H9 (cell line): ENCODE measurements at regions not wholly inside any gene's neighbourhood (a gene's known extent, or its start where the extent isn't known, plus 50 kb on each side); places are given as distances from the start of the nearest gene placed in this dataset.

Experiments used
- DNase-seq: peaks from one replicate; pipeline ENCODE4 v3.0.0-alpha.2; 2017
- H2AFZ ChIP-seq: one replicate; pipeline ENCODE4 v1.6.1; 2013; ENCODE audit warnings: mild to moderate bottlenecking, low read length, control low read depth, moderate library complexity
- H2AK5ac ChIP-seq: 2 replicates; pipeline ENCODE4 v1.6.1; 2013; ENCODE audit warnings: low read length, control low read depth, mixed read lengths; ENCODE audit not compliant: insufficient read length
- H2BK120ac ChIP-seq: one replicate; pipeline ENCODE4 v1.6.1; 2013; ENCODE audit warnings: low read depth, mild to moderate bottlenecking, low read length, control low read depth, inconsistent platforms; ENCODE audit not compliant: poor library complexity, severe bottlenecking
- H2BK12ac ChIP-seq: 2 replicates; pipeline ENCODE4 v1.6.1; 2013; ENCODE audit warnings: low read length, control low read depth, mixed read lengths, low read depth; ENCODE audit not compliant: insufficient read length
- H2BK15ac ChIP-seq: 2 replicates; pipeline ENCODE4 v1.6.1; 2013; ENCODE audit warnings: low read depth, low read length, control low read depth
- H2BK20ac ChIP-seq: one replicate; pipeline ENCODE4 v1.6.1; 2013; ENCODE audit warnings: low read depth, mild to moderate bottlenecking, low read length, control low read depth, inconsistent platforms; ENCODE audit not compliant: poor library complexity, severe bottlenecking
- H2BK5ac ChIP-seq: 2 replicates; pipeline ENCODE4 v1.6.1; 2013; ENCODE audit warnings: low read length, control low read depth, mixed read lengths; ENCODE audit not compliant: insufficient read length
- H3K14ac ChIP-seq: 2 replicates; pipeline ENCODE4 v1.6.1; 2013; ENCODE audit warnings: low read length, control low read depth; ENCODE audit not compliant: insufficient read depth
- H3K18ac ChIP-seq: 2 replicates; pipeline ENCODE4 v1.6.1; 2013; ENCODE audit warnings: low read depth, mild to moderate bottlenecking, mixed read lengths, low read length, control low read depth; ENCODE audit not compliant: insufficient read length
- H3K23ac ChIP-seq: 2 replicates; pipeline ENCODE4 v1.6.1; 2013; ENCODE audit warnings: low read length, control low read depth, mixed read lengths, low read depth; ENCODE audit not compliant: insufficient read length
- H3K23me2 ChIP-seq: 2 replicates; pipeline ENCODE4 v1.6.1; 2013; ENCODE audit warnings: low read depth, mild to moderate bottlenecking, mixed read lengths, low read length, control low read depth; ENCODE audit not compliant: insufficient read length, poor library complexity, severe bottlenecking
- H3K27ac ChIP-seq: 2 replicates; pipeline ENCODE4 v1.5.1; 2013; ENCODE audit warnings: low read length, control low read depth, mixed read lengths, low read depth; ENCODE audit not compliant: insufficient read length
- H3K27me3 ChIP-seq: 2 replicates; pipeline ENCODE4 v1.6.1; 2013; ENCODE audit warnings: low read length, control low read depth, inconsistent platforms; ENCODE audit not compliant: insufficient read depth
- H3K4ac ChIP-seq: 2 replicates; pipeline ENCODE4 v1.6.1; 2013; ENCODE audit warnings: low read depth, mild to moderate bottlenecking, control low read depth, inconsistent platforms, low read length, moderate library complexity
- H3K4me1 ChIP-seq: 2 replicates; pipeline ENCODE4 v1.6.1; 2013; ENCODE audit warnings: low read length, control low read depth, inconsistent platforms; ENCODE audit not compliant: insufficient read depth
- H3K4me2 ChIP-seq: 2 replicates; pipeline ENCODE4 v1.6.1; 2013; ENCODE audit warnings: low read length, control low read depth, mixed read lengths; ENCODE audit not compliant: insufficient read length, insufficient read depth
- H3K56ac ChIP-seq: 2 replicates; pipeline ENCODE4 v1.6.1; 2013; ENCODE audit warnings: low read depth, mild to moderate bottlenecking, mixed read lengths, low read length, control low read depth; ENCODE audit not compliant: insufficient read length
- H3K79me1 ChIP-seq: 2 replicates; pipeline ENCODE4 v1.6.1; 2013; ENCODE audit warnings: low read depth, mild to moderate bottlenecking, moderate library complexity, low read length, control low read depth, inconsistent platforms; ENCODE audit not compliant: insufficient read depth, poor library complexity, severe bottlenecking
- H3K79me2 ChIP-seq: 2 replicates; pipeline ENCODE4 v1.6.1; 2013; ENCODE audit warnings: low read length, control low read depth, inconsistent platforms; ENCODE audit not compliant: insufficient read depth
- H3K9ac ChIP-seq: 2 replicates; pipeline ENCODE4 v1.6.1; 2013; ENCODE audit warnings: low read length, control low read depth, mixed read lengths; ENCODE audit not compliant: insufficient read length; ENCODE audit errors: extremely low read depth
- H3K9me3 ChIP-seq: one replicate; pipeline ENCODE4 v1.6.1; 2013; ENCODE audit warnings: low read depth, low read length, inconsistent platforms; ENCODE audit not compliant: control insufficient read depth
- H3T11ph ChIP-seq: one replicate; pipeline ENCODE4 v1.6.1; 2013; ENCODE audit warnings: mild to moderate bottlenecking, low read length, control low read depth, inconsistent platforms
- H4K20me1 ChIP-seq: one replicate; pipeline ENCODE4 v1.6.1; 2013; ENCODE audit not compliant: control insufficient read depth, insufficient read length, insufficient read depth
- H4K5ac ChIP-seq: 2 replicates; pipeline ENCODE4 v1.6.1; 2013; ENCODE audit warnings: low read depth, mild to moderate bottlenecking, mixed read lengths, low read length, control low read depth; ENCODE audit not compliant: insufficient read length
- H4K8ac ChIP-seq: replicated peaks from 2 replicates; pipeline ENCODE4 v1.6.1; 2013; ENCODE audit warnings: low read length, control low read depth, mixed read lengths, low read depth; ENCODE audit not compliant: insufficient read length
- H4K91ac ChIP-seq: 2 replicates; pipeline ENCODE4 v1.6.1; 2013; ENCODE audit warnings: low read depth, mild to moderate bottlenecking, moderate library complexity, mixed read lengths, low read length, control low read depth; ENCODE audit not compliant: insufficient read length
- H3K27ac Mint-ChIP-seq, 3 experiments: 2 replicates in 2 of 3; 3 replicates in 1 of 3; pipeline ENCODE4 v1.8.0; 2020 to 2021; ENCODE audit warnings: mixed read lengths in 3 of 3, mild to moderate bottlenecking in 1 of 3, moderate library complexity in 1 of 3
- H3K27me3 Mint-ChIP-seq: 2 replicates; pipeline ENCODE4 v1.8.0; 2021; ENCODE audit warnings: low read depth, mild to moderate bottlenecking, moderate library complexity, mixed read lengths
- H3K36me3 Mint-ChIP-seq, 3 experiments: 2 replicates in 2 of 3; 3 replicates in 1 of 3; pipeline ENCODE4 v1.8.0; 2020 to 2021; ENCODE audit warnings: low read depth in 3 of 3, mixed read lengths in 3 of 3; ENCODE audit not compliant: insufficient read depth in 1 of 3
- H3K4me1 Mint-ChIP-seq, 2 experiments: 2 replicates each; pipeline ENCODE4 v1.8.0; 2020; ENCODE audit warnings: mixed read lengths in 2 of 2
- H3K4me3 Mint-ChIP-seq, 2 experiments: 2 replicates in 1 of 2; 3 replicates in 1 of 2; pipeline ENCODE4 v1.8.0; 2020 to 2021; ENCODE audit warnings: mild to moderate bottlenecking in 2 of 2, mixed read lengths in 2 of 2, moderate library complexity in 1 of 2
- H3K9me3 Mint-ChIP-seq, 2 experiments: 2 replicates in 1 of 2; 3 replicates in 1 of 2; pipeline ENCODE4 v1.8.0; 2020; ENCODE audit warnings: mild to moderate bottlenecking in 2 of 2, mixed read lengths in 2 of 2, moderate library complexity in 1 of 2
- CTCF ChIP-seq: fragments of 200-600 bp; sonication (generic); conservative IDR thresholded peaks from 3 replicates; pipeline ENCODE4 v1.8.0; 2021; ENCODE audit warnings: antibody characterized with exemption, mild to moderate bottlenecking
- WGBS: extraction: QIAGEN DNeasy Blood & Tissue Kit; methylation state at CpG from one replicate; pipeline ENCODE4 v1.1.7; 2013; ENCODE audit warnings: missing lambda C conversion rate, low lambda C conversion rate, mixed read lengths; ENCODE audit not compliant: insufficient read length; ENCODE audit errors: extremely low coverage; 5-methylcytosine and 5-hydroxymethylcytosine counted together

DNA sequence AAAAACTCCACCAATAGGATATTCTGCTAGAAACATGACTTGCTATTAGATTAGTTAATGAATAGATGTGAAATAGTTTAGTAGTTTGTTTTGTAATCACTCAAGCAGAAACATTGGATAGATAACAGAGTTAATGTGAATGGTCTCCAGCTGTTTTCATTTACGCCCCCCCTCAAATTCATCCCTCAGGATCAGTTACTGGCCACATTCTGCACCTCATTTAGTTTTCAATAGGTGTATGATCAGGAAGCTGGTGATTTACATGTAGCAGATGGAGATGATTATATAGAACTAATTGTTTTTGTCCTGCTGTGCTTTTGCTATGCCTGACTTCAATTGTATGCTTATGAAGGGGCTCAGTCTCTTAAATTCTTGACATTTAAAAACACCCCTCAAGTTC, 759.0 kb downstream of the SLITRK6 start:
- Histone ChIP-seq H2BK5ac (no peak overlapping the region), H3T11ph (no peak overlapping the region), H3K27ac (no peak overlapping the region), H2BK20ac (no peak overlapping the region), H3K27me3 (no peaks in the 10 kb centered on the region), H2BK15ac (no peak overlapping the region), H2AFZ (no peak overlapping the region), H4K5ac (no peak overlapping the region), H3K14ac (no peak overlapping the region), H3K56ac (no peak overlapping the region), H3K9me3 (no peaks in the 10 kb centered on the region), H3K4me1 (no peaks in the 10 kb centered on the region), H3K79me1 (no peaks in the 10 kb centered on the region), H3K4me2 (no peak overlapping the region), H3K4ac (no peak overlapping the region), H3K9ac (no peak overlapping the region), H4K20me1 (no peaks in the 10 kb centered on the region), H4K91ac (no peak overlapping the region), H3K23me2 (no peaks in the 10 kb centered on the region), H2BK120ac (no peak overlapping the region), H3K18ac (no peak overlapping the region), H3K79me2 (no peaks in the 10 kb centered on the region), H2BK12ac (no peak overlapping the region), H3K23ac (no peak overlapping the region), H2AK5ac (no peak overlapping the region), H4K8ac (no peak overlapping the region)
- peaks cover 3 to 4% of the 10 kb centered on the region in 2 experiments; a peak in 2 of 4 replicates for H3K4me1 Mint-ChIP-seq
- H3K9me3 Mint-ChIP-seq, result peaks cover 6 to 11% of the 10 kb centered on the region in 2 experiments; a peak in 4 of 5 replicates
- H3K4me3 Mint-ChIP-seq, result no peak overlapping the region
- TF ChIP-seq CTCF, result no peak
- WGBS, result no CpG with 5 or more reads among the region's 1 CpG
- no peaks in the 10 kb centered on the region for H3K27me3 Mint-ChIP-seq
- H3K36me3 Mint-ChIP-seq, result peaks cover 0 to 4% (median 0%) of the 10 kb centered on the region in 3 experiments; a peak in 1 of 7 replicates
- no peak for DNase-seq
- H3K27ac Mint-ChIP-seq, result no peak overlapping the region
